HFF-Myc (cell line): ENCODE measurements at regions not wholly inside any gene's neighbourhood (a gene's known extent, or its start where the extent isn't known, plus 50 kb on each side); places are given as distances from the start of the nearest gene placed in this dataset.

ENCODE experiments used
- DNase-seq: peaks from one replicate; pipeline ENCODE4 v3.0.0-alpha.2; 2011; ENCODE audit warnings: low read depth; ENCODE audit errors: extremely low read depth
- H3K4me3 ChIP-seq: replicated peaks from 2 replicates; pipeline ENCODE4 v1.5.1; 2011; ENCODE audit warnings: low read depth, mild to moderate bottlenecking, control low read depth, low read length
- CTCF ChIP-seq: IDR thresholded peaks from 2 replicates; pipeline ENCODE4 v1.5.1; 2012; ENCODE audit warnings: mild to moderate bottlenecking, low read depth, low read length, control low read depth; ENCODE audit errors: missing control alignments

GRCh38 chr16:72266836-72267235, 94.9 kb upstream of the PMFBP1 start:
- H3K4me3 ChIP-seq: no peak overlapping the region
- no peak for DNase-seq
- no peak for TF ChIP-seq CTCF

GRCh38 chr16:72264771-72265170, 92.8 kb upstream of the PMFBP1 start:
- TF ChIP-seq CTCF: no peak
- no peak overlapping the region for H3K4me3 ChIP-seq
- DNase-seq: no peak

- TF ChIP-seq CTCF: no peak
- no peak for DNase-seq
- H3K4me3 ChIP-seq: no peak overlapping the region
Measured at GRCh38 chr16:72262711-72263110, 90.8 kb upstream of the PMFBP1 start.

- TF ChIP-seq CTCF: no peak
- DNase-seq: no peak
- H3K4me3 ChIP-seq: no peak overlapping the region
Measured at GRCh38 chr16:72261127-72261526, 89.2 kb upstream of the PMFBP1 start.

GRCh38 chr16:72256398-72257066, 84.6 kb upstream of the PMFBP1 start:
- no peak for TF ChIP-seq CTCF
- H3K4me3 ChIP-seq: no peak overlapping the region
- DNase-seq: no peak

GRCh38 chr16:72255786-72256185, 83.8 kb upstream of the PMFBP1 start:
- DNase-seq: no peak
- no peak overlapping the region for H3K4me3 ChIP-seq
- no peak for TF ChIP-seq CTCF

GRCh38 chr16:72247821-72248253, 75.9 kb upstream of the PMFBP1 start:
- DNase-seq: no peak
- H3K4me3 ChIP-seq: no peak overlapping the region
- no peak for TF ChIP-seq CTCF
